ENCODE measurements at regions not wholly inside any gene's neighbourhood (a gene's known extent, or its start where the extent isn't known, plus 50 kb on each side); places are given as distances from the start of the nearest gene placed in this dataset.
"Not testable (repeated sequence)": the region's sequence is repeated elsewhere in the genome, so short reads cannot be mapped to it uniquely, and the experiment has no call there.

- no peak for DNase-seq
Observed at GRCh38 chr10:64529003-64529350, 1007.8 kb downstream of the REEP3 start.

- DNase-seq = no peak
Observed at GRCh38 chr10:64534616-64535015, 1013.4 kb downstream of the REEP3 start.

GRCh38 chr10:64535131-64535867 lies 1014.1 kb downstream of the REEP3 start:
- no peak for DNase-seq

- no peak for DNase-seq
Observed at GRCh38 chr10:64537112-64537511, 1015.9 kb downstream of the REEP3 start.

- DNase-seq = no peak
Observed at GRCh38 chr10:64537928-64538327, 1016.7 kb downstream of the REEP3 start.

- DNase-seq = no peak
Observed at GRCh38 chr10:64546073-64546472, 1024.9 kb downstream of the REEP3 start.

- DNase-seq = no peak
Observed at GRCh38 chr10:64547168-64547567, 1026.0 kb downstream of the REEP3 start.

GRCh38 chr10:64555666-64556065 lies 1034.5 kb downstream of the REEP3 start:
- DNase-seq = no peak

GRCh38 chr10:64558094-64558835 lies 1037.1 kb downstream of the REEP3 start:
- no peak for DNase-seq

GRCh38 chr10:64571056-64571455 lies 1049.9 kb downstream of the REEP3 start:
- no peak for DNase-seq

- no peak for DNase-seq
Observed at GRCh38 chr10:64573623-64574325, 1052.6 kb downstream of the REEP3 start.

GRCh38 chr10:64574371-64574770 lies 1053.2 kb downstream of the REEP3 start:
- DNase-seq = no peak

GRCh38 chr10:64576497-64576896 lies 1055.3 kb downstream of the REEP3 start:
- DNase-seq = no peak

GRCh38 chr10:64578757-64579156 lies 1057.6 kb downstream of the REEP3 start:
- DNase-seq = not testable (repeated sequence)

- no peak for DNase-seq
Observed at GRCh38 chr10:64586934-64587503, 1065.8 kb downstream of the REEP3 start.

- DNase-seq = no peak
Observed at GRCh38 chr10:64594072-64594471, 1072.9 kb downstream of the REEP3 start.

GRCh38 chr10:64598600-64598999 lies 1077.4 kb downstream of the REEP3 start:
- no peak for DNase-seq

- DNase-seq = no peak
Observed at GRCh38 chr10:64601298-64601697, 1080.1 kb downstream of the REEP3 start.

GRCh38 chr10:64617085-64617484 lies 1095.9 kb downstream of the REEP3 start:
- no peak for DNase-seq

- DNase-seq = no peak
Observed at GRCh38 chr10:64619102-64619501, 1097.9 kb downstream of the REEP3 start.

GRCh38 chr10:64626924-64627323 lies 1105.7 kb downstream of the REEP3 start:
- no peak for DNase-seq

- DNase-seq = no peak
Observed at GRCh38 chr10:64630534-64630933, 1109.3 kb downstream of the REEP3 start.

- DNase-seq = no peak
Observed at GRCh38 chr10:64635906-64636305, 1114.7 kb downstream of the REEP3 start.

- no peak for DNase-seq
Observed at GRCh38 chr10:64636461-64636860, 1115.3 kb downstream of the REEP3 start.

All from stimulated activated CD4-positive, alpha-beta T cell treated with anti-CD3 and anti-CD28 coated beads, Interleukin-12 subunit alpha, Interleukin-12 subunit beta, amount 100 ng/mL, for 4 hours (primary cell).